HEK293T (cell line): ENCODE measurements at regions not wholly inside any gene's neighbourhood (a gene's known extent, or its start where the extent isn't known, plus 50 kb on each side); places are given as distances from the start of the nearest gene placed in this dataset.

Source experiments
- ARNT ChIP-seq: fragments of 450-650 bp; IDR thresholded peaks from 2 replicates; pipeline ENCODE4 v1.6.1; 2017; ENCODE audit warnings: mild to moderate bottlenecking
- BHLHE40 ChIP-seq: fragments of 450-650 bp; IDR thresholded peaks from 2 replicates; pipeline ENCODE4 v1.6.1; 2016; ENCODE audit warnings: mild to moderate bottlenecking, moderate library complexity, borderline replicate concordance
- CTBP1 ChIP-seq: fragments of 450-650 bp; IDR thresholded peaks from 2 replicates; pipeline ENCODE4 v1.6.1; 2016; ENCODE audit warnings: borderline replicate concordance
- ELF4 ChIP-seq: fragments of 450-650 bp; IDR thresholded peaks from 2 replicates; pipeline ENCODE4 v1.6.1; 2017; ENCODE audit warnings: antibody characterized with exemption
- FOXA1 ChIP-seq: fragments of 450-650 bp; IDR thresholded peaks from 2 replicates; pipeline ENCODE4 v1.6.1; 2016; ENCODE audit warnings: mild to moderate bottlenecking
- NFRKB ChIP-seq: fragments of 450-650 bp; IDR thresholded peaks from 2 replicates; pipeline ENCODE4 v1.6.1; 2016; ENCODE audit warnings: mild to moderate bottlenecking, moderate library complexity
- PKNOX1 ChIP-seq: fragments of 450-650 bp; IDR thresholded peaks from 2 replicates; pipeline ENCODE4 v1.6.1; 2016
- SP1 ChIP-seq: fragments of 450-650 bp; IDR thresholded peaks from 2 replicates; pipeline ENCODE4 v1.6.1; 2017
- SUZ12 ChIP-seq: fragments of 450-650 bp; IDR thresholded peaks from 2 replicates; pipeline ENCODE4 v1.6.1; 2016; ENCODE audit warnings: mild to moderate bottlenecking
- ZNF384 ChIP-seq: fragments of 450-650 bp; IDR thresholded peaks from 2 replicates; pipeline ENCODE4 v1.6.1; 2016

GRCh38 chr15:95853350-95853749 is 477.1 kb upstream of the NR2F2 start:
- TF ChIP-seq ELF4 (no peak), ARNT (no peak), CTBP1 (no peak), SP1 (no peak), NFRKB (no peak), FOXA1 (no peak), BHLHE40 (no peak), SUZ12 (no peak), PKNOX1 (no peak), ZNF384 (no peak)
